Adrenal gland (tissue), 9 donors: ENCODE measurements at regions not wholly inside any gene's neighbourhood (a gene's known extent, or its start where the extent isn't known, plus 50 kb on each side); places are given as distances from the start of the nearest gene placed in this dataset.

ENCODE experiments used
- DNase-seq, 7 donors: peaks; one replicate each; pipeline ENCODE4 v3.0.0-alpha.2; 2019 to 2020
- H3K27ac ChIP-seq, 5 donors: fragments of 200-600 bp; sonication (generic) in 4 of 5; 1 replicate in 3 of 5; 2 replicates in 2 of 5; pipeline versions ENCODE4 v1.5.1 to v1.8.0; 2016 to 2020; ENCODE audit warnings: mild to moderate bottlenecking in 1 of 5
- H3K27me3 ChIP-seq: fragments of 200-600 bp; 2 replicates; pipeline ENCODE4 v1.8.0; 2021
- H3K36me3 ChIP-seq, 2 donors: fragments of 200-600 bp; replicated peaks in 1 of 2; 1 replicate in 1 of 2; 2 replicates in 1 of 2; pipeline versions ENCODE4 v1.5.1 to v1.8.0; 2018 to 2022
- H3K4me1 ChIP-seq, 2 donors: fragments of 200-600 bp; replicated peaks in 1 of 2; 1 replicate in 1 of 2; 2 replicates in 1 of 2; pipeline versions ENCODE4 v1.5.1 to v1.8.0; 2018 to 2021
- H3K4me3 ChIP-seq, 4 donors: fragments of 200-600 bp; sonication (generic) in 3 of 4; one replicate each; pipeline ENCODE4 v1.5.1; 2016 to 2018
- H3K9me3 ChIP-seq, 3 donors: fragments of 200-600 bp; sonication (generic) in 1 of 3; replicated peaks in 1 of 3; 1 replicate in 2 of 3; 2 replicates in 1 of 3; pipeline versions ENCODE4 v1.5.1 to v1.8.0; 2016 to 2021
- POLR2A ChIP-seq, 2 donors: fragments of 450-650 bp; IDR thresholded peaks; one replicate each; pipeline ENCODE4 v1.6.1; 2017; ENCODE audit warnings: antibody characterized with exemption in 2 of 2, mild to moderate bottlenecking in 2 of 2, moderate library complexity in 1 of 2
- WGBS, 4 donors: extraction: QIAGEN DNeasy Blood & Tissue Kit in 2 of 4; methylation state at CpG; one replicate each; pipeline versions ENCODE4 v1.1.5 to v1.1.7; 2013 to 2017; 5-methylcytosine and 5-hydroxymethylcytosine counted together
- intact Hi-C, 2 donors: fragments of 100-400 bp; cut with DNase I; formaldehyde crosslinking; loops; one replicate each; pipeline versions ENCODE4 v1.14.1 to v1.15.0; 2022 to 2023
- TF ChIP-seq, protein P1 (sequence below), 6 experiments: fragments of 450-650 bp in 4 of 6; fragments of 200-600 bp in 2 of 6; sonication (generic) in 1 of 6; IDR thresholded peaks; 1 replicate in 5 of 6; 2 replicates in 1 of 6; pipeline versions ENCODE4 v1.5.1 to v1.8.0; 2016 to 2021; ENCODE audit warnings: antibody characterized with exemption in 6 of 6, mild to moderate bottlenecking in 2 of 6, moderate library complexity in 1 of 6
- donor health status: healthy with polysubstance abuse.
- donor health status: Bipolar disorder and iron deficiency.
- donor health status: DM: yes; HTN: yes; CAD: no.
- donor health status: DM: no; HTN: no; CAD: no.
- donor health status: DM: no; HTN: no; CAD: no.

DNA sequence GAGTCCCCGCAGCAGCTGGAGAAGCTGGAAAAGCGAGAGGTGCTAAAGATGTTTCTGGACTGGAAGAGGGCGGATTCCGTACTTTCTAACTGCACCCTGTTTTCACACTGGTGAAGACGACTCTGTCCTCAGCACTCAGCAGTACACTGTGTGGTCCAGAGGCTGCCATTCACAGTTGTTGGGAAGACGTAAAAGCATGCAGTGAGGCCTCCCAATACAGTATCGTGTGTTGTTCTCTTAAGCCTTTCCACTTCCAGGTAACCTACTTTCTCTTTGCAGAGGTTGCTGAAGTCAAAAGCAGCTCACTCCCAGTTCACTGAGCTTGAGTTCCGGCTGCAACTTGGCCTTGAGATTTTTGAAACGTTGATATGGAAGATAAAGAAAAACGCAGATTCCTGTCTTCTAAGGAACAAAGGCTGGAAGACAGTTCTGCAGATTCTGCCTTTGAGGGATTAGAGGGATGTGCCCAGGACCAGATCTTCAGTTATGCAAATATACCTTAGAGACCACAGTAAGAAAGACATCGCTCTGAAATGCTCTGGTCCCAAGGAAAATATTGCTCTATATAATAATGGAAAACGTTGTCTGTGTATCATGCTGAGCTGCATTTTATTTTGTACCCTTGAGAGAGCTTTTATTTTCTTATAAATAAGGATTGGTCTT is 540.9 kb downstream of the TRIML1 start:
- Histone ChIP-seq H3K36me3 (no peaks in the 10 kb centered on the region), H3K27ac (no peak overlapping the region), H3K27me3 (no peaks in the 10 kb centered on the region), H3K9me3 (no peaks in the 10 kb centered on the region), H3K4me1 (no peaks in the 10 kb centered on the region), H3K4me3 (no peak overlapping the region)
- no peak for DNase-seq
- WGBS, 4 donors = 69 to 82% (median 70%) methylated on average over 12 of the region's 12 CpGs
- TF ChIP-seq, protein P1, sequence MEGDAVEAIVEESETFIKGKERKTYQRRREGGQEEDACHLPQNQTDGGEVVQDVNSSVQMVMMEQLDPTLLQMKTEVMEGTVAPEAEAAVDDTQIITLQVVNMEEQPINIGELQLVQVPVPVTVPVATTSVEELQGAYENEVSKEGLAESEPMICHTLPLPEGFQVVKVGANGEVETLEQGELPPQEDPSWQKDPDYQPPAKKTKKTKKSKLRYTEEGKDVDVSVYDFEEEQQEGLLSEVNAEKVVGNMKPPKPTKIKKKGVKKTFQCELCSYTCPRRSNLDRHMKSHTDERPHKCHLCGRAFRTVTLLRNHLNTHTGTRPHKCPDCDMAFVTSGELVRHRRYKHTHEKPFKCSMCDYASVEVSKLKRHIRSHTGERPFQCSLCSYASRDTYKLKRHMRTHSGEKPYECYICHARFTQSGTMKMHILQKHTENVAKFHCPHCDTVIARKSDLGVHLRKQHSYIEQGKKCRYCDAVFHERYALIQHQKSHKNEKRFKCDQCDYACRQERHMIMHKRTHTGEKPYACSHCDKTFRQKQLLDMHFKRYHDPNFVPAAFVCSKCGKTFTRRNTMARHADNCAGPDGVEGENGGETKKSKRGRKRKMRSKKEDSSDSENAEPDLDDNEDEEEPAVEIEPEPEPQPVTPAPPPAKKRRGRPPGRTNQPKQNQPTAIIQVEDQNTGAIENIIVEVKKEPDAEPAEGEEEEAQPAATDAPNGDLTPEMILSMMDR (IDR thresholded peaks at IDR 0.05) = no peak
- no peak for TF ChIP-seq POLR2A (IDR thresholded peaks at IDR 0.05)
- intact Hi-C loops = no loop called here

DNA sequence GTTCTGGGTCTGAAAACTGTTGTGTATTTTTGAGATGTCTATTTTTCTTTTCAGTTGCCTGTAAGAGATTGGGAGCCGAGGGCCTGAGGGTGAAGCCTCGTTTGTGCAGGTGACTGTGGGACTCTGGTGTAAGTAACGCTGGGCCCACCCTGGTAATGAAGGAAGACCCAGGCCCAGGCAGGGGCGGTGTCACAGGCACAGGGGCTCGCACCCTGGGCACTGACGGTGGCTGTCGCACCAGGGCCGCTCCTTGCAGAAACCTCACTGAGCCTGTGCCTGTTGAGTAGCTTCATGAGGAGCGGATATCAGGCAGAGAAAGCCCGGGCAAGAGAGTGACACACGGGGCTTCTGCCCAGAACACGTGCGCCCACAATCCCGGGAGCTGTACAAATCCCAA is 541.4 kb downstream of the TRIML1 start:
- no peaks in the 10 kb centered on the region for H3K4me1 ChIP-seq
- no peak overlapping the region for H3K27ac ChIP-seq
- intact Hi-C loops = no loop called here
- DNase-seq = no peak
- TF ChIP-seq, protein P1 (IDR thresholded peaks at IDR 0.05) = no peak
- TF ChIP-seq POLR2A (IDR thresholded peaks at IDR 0.05) = no peak
- no peak overlapping the region for H3K4me3 ChIP-seq
- WGBS, 4 donors = 83 to 88% (median 87%) methylated on average over 11 to 14 of the region's 14 CpGs
- no peaks in the 10 kb centered on the region for H3K36me3 ChIP-seq
- no peaks in the 10 kb centered on the region for H3K9me3 ChIP-seq
- H3K27me3 ChIP-seq = no peaks in the 10 kb centered on the region

DNA sequence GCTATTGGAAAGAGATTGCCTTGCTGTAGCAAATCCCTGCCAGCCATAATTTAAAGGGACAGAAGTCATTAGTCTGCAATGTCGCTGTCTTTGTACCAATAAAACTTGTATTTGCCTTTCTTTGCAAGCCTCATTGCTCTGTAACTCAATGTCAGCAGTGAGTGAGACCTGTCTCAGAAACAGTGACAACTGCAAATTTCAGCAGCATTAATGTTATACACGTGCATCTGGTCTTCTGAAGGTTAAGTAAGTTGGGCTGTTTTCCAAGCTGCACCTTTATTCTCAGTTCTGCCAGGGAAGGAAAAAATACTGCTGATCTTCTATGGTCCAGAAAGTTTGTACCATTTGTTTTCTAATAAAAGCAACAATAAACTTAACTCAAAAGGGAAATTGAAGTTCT is 543.1 kb downstream of the TRIML1 start:
- TF ChIP-seq POLR2A (IDR thresholded peaks at IDR 0.05) = no peak
- TF ChIP-seq, protein P1 (IDR thresholded peaks at IDR 0.05) = no peak
- H3K27ac ChIP-seq = no peak overlapping the region
- H3K4me1 ChIP-seq = no peaks in the 10 kb centered on the region
- 38 to 49% (median 44%) methylated on average over 2 of the region's 2 CpGs for WGBS, 4 donors
- no peaks in the 10 kb centered on the region for H3K27me3 ChIP-seq
- no peaks in the 10 kb centered on the region for H3K9me3 ChIP-seq
- H3K4me3 ChIP-seq = no peak overlapping the region
- intact Hi-C loops = no loop called here
- DNase-seq = no peak
- no peaks in the 10 kb centered on the region for H3K36me3 ChIP-seq

DNA sequence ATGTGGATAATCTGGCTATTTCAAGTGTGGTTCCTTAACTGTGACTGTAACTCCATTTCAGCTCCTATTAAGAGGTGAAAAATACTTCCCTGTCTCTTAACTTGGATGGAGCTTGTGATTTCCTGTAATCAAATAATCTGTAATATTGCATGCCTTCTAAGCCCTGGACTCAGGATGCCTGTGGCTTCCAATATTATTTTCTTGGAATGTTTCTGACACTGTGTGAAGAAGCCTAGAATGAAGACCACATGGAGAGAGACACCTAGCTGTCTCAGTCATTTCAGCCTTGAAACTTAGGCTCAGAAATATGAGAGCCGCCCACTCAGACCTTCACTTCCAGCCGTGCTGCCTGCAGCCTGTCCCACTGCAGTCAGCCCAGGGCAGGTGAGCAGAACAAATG is 544.3 kb downstream of the TRIML1 start:
- no peaks in the 10 kb centered on the region for H3K27me3 ChIP-seq
- H3K36me3 ChIP-seq = no peaks in the 10 kb centered on the region
- intact Hi-C loops = no loop called here
- WGBS, 4 donors = 53 to 72% (median 67%) methylated on average over 1 to 2 of the region's 2 CpGs
- no peak overlapping the region for H3K27ac ChIP-seq
- H3K4me3 ChIP-seq = no peak overlapping the region
- DNase-seq = no peak
- no peaks in the 10 kb centered on the region for H3K9me3 ChIP-seq
- no peak for TF ChIP-seq POLR2A (IDR thresholded peaks at IDR 0.05)
- no peaks in the 10 kb centered on the region for H3K4me1 ChIP-seq

DNA sequence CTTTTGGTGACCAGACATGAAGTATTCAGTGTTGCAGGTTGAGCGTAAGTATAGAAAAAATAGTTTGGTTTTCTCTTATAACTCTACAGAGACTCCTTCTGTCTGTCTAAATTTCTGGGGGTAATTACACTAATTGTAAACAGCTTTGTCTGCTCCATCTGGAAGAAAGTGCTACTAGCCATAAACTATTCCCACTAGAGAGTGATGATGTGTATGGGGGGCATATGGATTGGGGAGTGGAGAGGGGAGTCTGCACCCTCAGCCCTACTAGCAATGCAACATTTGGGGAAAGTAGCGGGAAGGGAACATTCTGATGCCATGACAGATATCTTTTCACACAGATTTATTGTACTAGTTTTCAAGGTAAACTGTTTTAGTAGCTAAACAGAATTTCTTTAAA is 549.7 kb downstream of the TRIML1 start:
- Histone ChIP-seq H3K27ac (no peak overlapping the region), H3K4me1 (no peaks in the 10 kb centered on the region), H3K4me3 (no peak overlapping the region), H3K36me3 (no peaks in the 10 kb centered on the region), H3K27me3 (no peaks in the 10 kb centered on the region), H3K9me3 (no peaks in the 10 kb centered on the region)
- DNase-seq = no peak
- 87 to 91% (median 88%) methylated on average over 2 of the region's 2 CpGs for WGBS, 4 donors
- no peak for TF ChIP-seq POLR2A (IDR thresholded peaks at IDR 0.05)
- TF ChIP-seq, protein P1 (IDR thresholded peaks at IDR 0.05) = no peak
- intact Hi-C loops = no loop called here
